GM19023 (cell line): ENCODE measurements at regions not wholly inside any gene's neighbourhood (a gene's known extent, or its start where the extent isn't known, plus 50 kb on each side); places are given as distances from the start of the nearest gene placed in this dataset.

Experiments used
- ATAC-seq: cut with Tn5 transposase; IDR thresholded peaks from one replicate; pipeline ENCODE4 v1.9.1; 2021; ENCODE audit warnings: mild to moderate bottlenecking, moderate library complexity; ENCODE audit not compliant: unreplicated experiment

GRCh38 chr6:15044146-15044882, 201.6 kb upstream of the JARID2 start:
- no peak for ATAC-seq

- no peak for ATAC-seq
Measured at GRCh38 chr6:15044948-15045347, 200.9 kb upstream of the JARID2 start.

GRCh38 chr6:15046751-15047150, 199.1 kb upstream of the JARID2 start:
- no peak for ATAC-seq

- ATAC-seq: no peak
Measured at GRCh38 chr6:15048367-15048766, 197.5 kb upstream of the JARID2 start.

- ATAC-seq: no peak
Measured at GRCh38 chr6:15058200-15059061, 187.4 kb upstream of the JARID2 start.

GRCh38 chr6:15061180-15061641, 184.7 kb upstream of the JARID2 start:
- ATAC-seq: no peak

GRCh38 chr6:15061908-15062515, 183.9 kb upstream of the JARID2 start:
- ATAC-seq: no peak

- no peak for ATAC-seq
Measured at GRCh38 chr6:15062516-15063252, 183.2 kb upstream of the JARID2 start.

GRCh38 chr6:15063253-15063853, 182.5 kb upstream of the JARID2 start:
- no peak for ATAC-seq

GRCh38 chr6:15065261-15065989, 180.4 kb upstream of the JARID2 start:
- ATAC-seq: no peak

GRCh38 chr6:15066089-15066758, 179.6 kb upstream of the JARID2 start:
- no peak for ATAC-seq

- ATAC-seq: no peak
Measured at GRCh38 chr6:15073344-15073789, 172.5 kb upstream of the JARID2 start.

- ATAC-seq: no peak
Measured at GRCh38 chr6:15073883-15074465, 171.9 kb upstream of the JARID2 start.

- ATAC-seq: no peak
Measured at GRCh38 chr6:15074806-15075205, 171.1 kb upstream of the JARID2 start.

GRCh38 chr6:15076565-15076964, 169.3 kb upstream of the JARID2 start:
- no peak for ATAC-seq

GRCh38 chr6:15077006-15077405, 168.9 kb upstream of the JARID2 start:
- no peak for ATAC-seq

- no peak for ATAC-seq
Measured at GRCh38 chr6:15077961-15078360, 167.9 kb upstream of the JARID2 start.

GRCh38 chr6:15079288-15079817, 166.5 kb upstream of the JARID2 start:
- no peak for ATAC-seq

- no peak for ATAC-seq
Measured at GRCh38 chr6:15080895-15081294, 165.0 kb upstream of the JARID2 start.
